Left lobe of liver (tissue), 2 donors: ENCODE measurements at regions not wholly inside any gene's neighbourhood (a gene's known extent, or its start where the extent isn't known, plus 50 kb on each side); places are given as distances from the start of the nearest gene placed in this dataset.

ENCODE experiments used
- ATAC-seq: fragments of 200-7000 bp; cut with Tn5 transposase; one replicate; pipeline ENCODE4 v1.9.1; 2020; ENCODE audit warnings: mild to moderate bottlenecking, moderate library complexity
- DNase-seq: peaks from one replicate; pipeline ENCODE4 v3.0.0-alpha.2; 2020; ENCODE audit warnings: low spot score
- donor health status: DM: no; HTN: no; CAD: no; lungs with moderate emphysema.
- donor health status: DM: no; HTN: yes; CAD: no.

- DNase-seq: no peak
- ATAC-seq: no peak
These were observed 64.1 kb upstream of the MPPED2 start for GRCh38 chr11:30650266-30650665.
